HG03457 (cell line): ENCODE measurements at regions not wholly inside any gene's neighbourhood (a gene's known extent, or its start where the extent isn't known, plus 50 kb on each side); places are given as distances from the start of the nearest gene placed in this dataset.

Experiments
- ATAC-seq: cut with Tn5 transposase; IDR thresholded peaks from one replicate; pipeline ENCODE4 v1.9.1; 2021; ENCODE audit warnings: moderate number of reproducible peaks; ENCODE audit not compliant: unreplicated experiment

- no peak for ATAC-seq
Measured at GRCh38 chr3:5531039-5531438, 343.5 kb downstream of the EDEM1 start.

GRCh38 chr3:5531741-5532290, 344.3 kb downstream of the EDEM1 start:
- no peak for ATAC-seq

DNA sequence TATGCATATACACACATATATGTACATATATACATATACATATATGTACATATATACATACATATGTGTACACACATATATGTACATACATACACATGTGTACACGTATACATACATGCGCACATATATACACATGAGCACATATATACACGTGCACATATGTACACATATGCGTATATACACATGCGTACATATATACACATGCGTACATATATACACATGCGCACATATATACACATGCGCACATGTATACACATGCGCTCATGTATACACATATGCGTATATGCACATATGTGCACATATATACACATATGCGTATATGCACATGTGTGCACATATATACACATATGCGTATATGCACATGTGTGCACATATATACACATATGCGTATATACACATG, 353.0 kb downstream of the EDEM1 start:
- ATAC-seq, result no peak

- no peak for ATAC-seq
Measured at GRCh38 chr3:5542472-5542871, 355.0 kb downstream of the EDEM1 start.

DNA sequence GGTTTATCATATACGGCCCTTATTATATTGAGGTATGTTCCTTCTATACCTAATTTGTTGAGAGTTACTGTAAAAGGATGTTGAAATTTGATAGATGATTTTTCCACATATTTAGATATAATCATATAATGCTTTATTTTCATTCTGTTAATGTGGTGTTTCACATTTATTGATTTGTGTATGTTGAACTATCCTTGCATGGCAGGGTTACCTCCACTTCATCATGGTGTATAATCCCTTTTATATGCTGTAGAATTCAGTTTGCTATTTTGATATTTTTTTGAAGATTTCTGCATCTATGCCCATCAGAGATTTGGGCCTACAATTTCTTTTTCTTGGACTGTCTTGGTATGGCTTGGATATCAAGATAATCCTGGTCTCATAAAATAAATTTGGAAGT, 355.5 kb downstream of the EDEM1 start:
- ATAC-seq, result no peak

GRCh38 chr3:5545719-5546118, 358.2 kb downstream of the EDEM1 start:
- no peak for ATAC-seq

- ATAC-seq, result no peak
Measured at GRCh38 chr3:5553203-5553602, 365.7 kb downstream of the EDEM1 start.

GRCh38 chr3:5554245-5554747, 366.8 kb downstream of the EDEM1 start:
- no peak for ATAC-seq

DNA sequence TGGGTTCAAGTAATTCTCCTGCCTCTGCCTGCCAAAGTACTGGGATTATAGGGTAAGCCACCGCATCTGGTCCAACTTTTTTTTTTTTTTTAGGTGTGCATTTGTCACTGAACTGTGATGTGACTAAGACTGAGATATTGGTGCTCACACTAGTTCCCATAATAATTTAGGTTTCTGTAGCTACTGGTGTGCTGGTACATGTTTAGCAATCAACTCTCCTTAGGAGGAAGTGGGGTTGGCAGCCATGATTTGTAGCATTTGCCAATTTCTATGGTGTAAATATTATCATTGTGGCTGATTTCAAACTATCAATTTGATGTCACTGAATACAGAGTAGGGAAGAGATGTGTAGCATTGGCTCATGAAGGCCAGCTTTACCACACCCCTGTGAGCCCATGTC, 372.7 kb downstream of the EDEM1 start:
- no peak for ATAC-seq

DNA sequence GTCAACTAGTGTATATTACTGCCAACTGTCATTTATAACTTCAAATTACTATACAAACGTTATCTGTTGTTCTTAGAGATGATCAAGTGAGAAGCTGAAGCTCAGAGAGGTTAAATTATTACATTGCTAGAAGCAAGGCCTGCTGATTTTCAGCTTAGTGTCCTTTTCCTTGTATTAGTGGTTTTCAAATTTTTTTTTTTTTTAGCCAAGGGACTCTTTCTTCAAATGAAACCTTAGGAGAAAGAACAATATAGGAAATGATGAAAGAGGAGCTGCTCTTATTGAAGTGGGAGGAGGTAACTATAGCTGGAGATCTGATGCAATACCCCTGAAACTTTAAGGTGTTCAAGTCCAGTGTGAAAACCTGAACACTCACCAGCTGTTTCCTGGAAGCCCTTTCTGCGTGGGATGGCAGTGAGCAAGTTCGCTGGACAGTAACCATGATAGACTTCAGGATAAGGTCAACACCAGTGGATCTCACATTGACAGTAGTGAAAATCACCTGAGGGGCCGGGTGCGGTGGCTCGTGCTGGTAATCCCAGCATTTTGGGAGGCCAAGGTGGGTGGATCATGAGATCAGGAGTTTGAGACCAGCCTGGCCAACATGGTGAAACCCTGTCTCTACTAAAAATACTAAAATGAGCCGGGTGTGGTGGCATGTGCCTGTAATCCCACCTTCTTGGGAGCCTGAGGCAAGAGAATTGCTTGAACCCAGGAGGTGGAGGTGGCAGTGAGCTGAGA, 376.2 kb downstream of the EDEM1 start:
- ATAC-seq, result no peak

DNA sequence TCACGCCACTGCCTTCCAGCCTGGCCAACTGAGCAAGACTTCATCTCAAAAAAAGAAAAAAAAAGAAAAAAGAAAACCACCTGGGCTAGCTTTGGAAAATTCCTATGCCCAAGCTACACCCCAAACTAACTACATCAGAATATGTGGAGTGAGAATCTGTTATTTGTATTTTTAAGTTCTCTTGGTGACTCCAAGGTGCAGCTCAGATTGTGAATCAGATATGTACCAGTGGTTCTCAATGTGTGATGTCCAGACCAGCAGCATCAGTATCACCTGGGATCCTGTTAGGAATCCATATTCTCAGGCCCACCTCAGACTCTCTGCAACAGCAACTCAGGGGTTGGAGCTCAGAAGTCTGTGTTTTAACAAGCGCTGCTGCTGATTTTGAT, 376.8 kb downstream of the EDEM1 start:
- no peak for ATAC-seq

DNA sequence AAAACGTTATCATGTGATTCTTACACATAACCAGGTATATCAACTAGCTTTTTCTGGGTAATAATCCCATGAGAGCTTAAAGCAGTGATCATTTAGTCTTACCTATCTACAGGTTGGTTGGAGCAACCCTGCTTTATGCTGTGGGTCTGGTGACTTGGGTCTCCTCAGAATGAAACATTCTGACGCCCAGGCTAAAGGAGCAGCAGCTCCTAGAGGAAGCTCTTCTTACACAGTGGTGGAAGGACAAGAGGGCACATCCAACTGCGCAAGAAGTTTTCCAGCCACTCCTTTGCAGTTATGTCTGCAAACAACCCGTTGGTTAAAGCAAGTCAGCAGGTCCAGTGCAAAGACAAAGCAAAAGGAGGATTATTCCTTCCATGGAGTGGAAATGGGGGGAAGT, 377.5 kb downstream of the EDEM1 start:
- ATAC-seq, result no peak

DNA sequence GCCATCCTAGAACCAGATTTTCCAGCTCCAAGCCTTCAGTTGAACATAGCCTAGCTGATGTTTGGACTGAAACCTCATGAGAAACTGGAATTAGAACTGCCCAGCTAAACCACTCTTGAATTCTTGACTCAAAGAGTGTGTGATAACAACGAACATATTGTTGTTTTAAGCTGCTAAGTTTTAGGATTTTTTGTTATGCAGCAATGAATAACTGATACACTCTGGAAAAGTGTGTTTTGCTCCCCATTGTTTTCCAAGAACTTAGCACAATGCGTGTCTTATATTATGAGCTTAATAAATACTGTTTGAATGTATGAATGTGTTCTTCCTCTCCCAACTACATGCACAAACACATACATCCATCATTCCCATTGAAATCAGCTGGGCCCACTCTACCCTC, 379.6 kb downstream of the EDEM1 start:
- ATAC-seq, result no peak

DNA sequence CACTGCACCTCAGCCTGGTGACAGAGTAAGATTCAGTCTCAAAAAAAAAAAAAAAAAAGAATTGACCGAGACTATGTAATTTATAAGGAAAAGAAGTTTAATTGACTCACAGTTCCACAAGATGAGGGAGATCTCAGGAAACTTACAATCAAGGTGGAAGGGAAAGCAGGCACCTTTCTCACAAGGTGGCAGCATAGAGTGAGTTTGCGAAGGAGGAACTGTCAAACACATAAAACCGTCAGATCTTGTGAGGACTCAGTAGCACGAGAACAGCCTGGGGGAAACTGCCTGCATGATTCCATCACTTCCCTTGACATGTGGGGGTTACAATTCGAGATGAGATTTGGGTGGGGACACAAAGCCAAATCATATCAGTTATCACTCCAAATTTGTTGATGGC, 380.9 kb downstream of the EDEM1 start:
- ATAC-seq, result no peak

GRCh38 chr3:5569152-5569551, 381.6 kb downstream of the EDEM1 start:
- no peak for ATAC-seq

DNA sequence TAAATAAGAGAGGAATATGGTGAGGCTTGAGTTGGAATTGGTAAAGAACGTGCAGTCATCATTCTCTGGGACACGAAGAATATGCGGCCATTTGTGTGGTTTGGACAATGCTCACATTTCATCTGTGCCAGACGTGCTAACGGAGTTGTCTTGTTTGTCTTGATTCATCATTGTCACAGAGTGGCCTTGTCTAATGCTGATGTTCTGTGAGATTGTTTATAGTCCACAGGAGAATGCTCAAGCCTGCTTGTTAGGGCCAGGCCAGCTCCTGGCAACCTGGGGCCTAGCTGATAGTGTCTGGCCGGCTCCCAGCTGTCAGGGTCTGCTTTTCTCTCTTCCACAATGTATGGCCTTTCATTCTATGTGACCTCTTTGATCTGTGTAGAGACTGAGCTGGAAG, 384.7 kb downstream of the EDEM1 start:
- no peak for ATAC-seq

DNA sequence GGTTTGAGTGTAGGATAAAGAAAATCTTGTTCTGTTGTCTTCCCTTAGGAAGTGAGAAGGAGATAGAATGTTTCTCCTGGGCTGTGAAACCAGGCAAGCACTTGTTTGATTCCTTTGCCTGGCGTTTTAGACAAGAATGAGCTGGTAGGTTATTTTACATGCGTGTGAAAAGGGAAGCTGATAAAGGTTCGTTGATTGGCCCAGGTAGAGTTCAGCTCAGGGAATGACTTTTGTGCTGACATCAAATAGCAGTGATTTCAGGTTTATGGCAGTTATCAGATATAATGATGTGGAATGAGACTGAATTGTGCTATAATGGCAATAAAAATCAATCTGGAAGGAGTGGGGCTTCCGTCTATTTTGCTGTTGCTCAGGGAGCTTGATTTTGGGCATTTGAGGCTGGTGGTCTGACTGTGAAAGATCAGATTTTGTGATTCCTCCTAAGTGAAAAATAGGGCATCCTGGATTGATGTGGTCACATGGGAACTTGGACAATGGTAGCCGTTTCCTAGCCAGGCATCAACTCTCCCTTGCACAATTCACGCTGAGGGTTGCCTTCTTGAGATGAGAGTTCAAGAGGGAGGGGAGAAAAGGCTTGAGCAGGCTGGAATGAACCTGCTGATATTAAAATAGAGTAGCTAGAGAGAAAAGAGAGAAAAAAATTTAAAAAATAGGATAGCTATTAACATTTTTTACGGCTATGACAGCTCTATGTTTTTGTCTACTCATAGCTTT, 388.9 kb downstream of the EDEM1 start:
- ATAC-seq, result no peak

DNA sequence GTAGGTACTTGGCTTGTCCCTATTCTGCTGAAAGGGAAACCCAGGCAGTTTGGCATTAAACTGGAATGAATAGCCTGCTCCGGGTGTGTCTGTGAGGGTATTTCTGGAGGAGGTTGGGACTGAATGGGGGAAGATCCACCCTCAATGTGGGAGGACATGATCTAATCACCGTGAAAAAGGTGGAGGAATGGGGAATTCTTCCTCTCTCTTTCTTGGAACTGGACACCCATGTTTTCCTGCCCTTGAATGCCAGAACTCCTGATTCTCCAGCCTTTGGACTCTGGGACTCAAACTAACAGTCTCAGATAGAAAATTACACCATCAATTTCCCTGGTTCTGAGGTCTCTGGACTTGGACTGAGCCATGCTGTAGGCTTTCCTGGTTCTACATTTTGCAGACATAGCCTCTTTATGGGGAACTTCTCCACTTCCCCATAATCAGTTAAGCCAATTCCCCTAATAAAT, 391.7 kb downstream of the EDEM1 start:
- ATAC-seq, result no peak

GRCh38 chr3:5579946-5580345, 392.4 kb downstream of the EDEM1 start:
- no peak for ATAC-seq

DNA sequence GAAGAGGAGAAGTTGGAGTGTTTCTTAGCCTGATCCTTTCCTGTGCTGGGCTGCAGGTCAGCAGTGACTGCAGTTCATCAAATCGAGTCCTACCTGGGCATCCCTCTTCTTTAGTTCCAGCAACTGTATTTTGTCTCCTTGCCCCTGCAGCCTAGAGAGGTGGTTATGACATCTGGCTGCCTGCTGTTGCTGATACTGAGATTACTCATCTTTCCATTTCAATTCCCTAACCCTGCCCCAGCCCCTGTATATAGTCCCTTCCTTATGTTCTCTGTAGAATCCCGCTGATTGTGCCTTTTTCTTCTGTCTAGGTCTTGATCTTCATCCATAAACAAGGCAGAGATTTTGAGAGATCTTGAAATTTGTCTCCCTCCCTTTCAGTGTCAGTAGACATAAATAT, 393.3 kb downstream of the EDEM1 start:
- no peak for ATAC-seq

DNA sequence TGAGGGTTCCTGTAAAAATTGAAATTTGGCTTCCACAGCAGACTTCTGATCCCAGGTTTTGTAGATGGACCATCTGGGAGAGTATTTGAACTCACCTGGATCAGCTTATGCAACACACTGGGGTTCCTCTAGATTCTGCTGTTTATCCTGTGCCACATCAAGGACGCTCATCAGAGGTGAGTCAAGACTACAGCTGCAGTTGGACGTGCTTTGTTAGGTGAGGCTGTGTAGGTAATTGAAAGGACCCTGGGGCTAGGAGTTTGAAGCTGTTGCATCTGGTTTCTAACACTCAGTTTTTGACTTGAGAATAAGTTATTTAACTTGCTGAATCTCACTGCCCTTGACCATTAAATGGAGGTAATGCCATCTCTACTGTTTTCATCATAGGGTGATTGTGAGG, 394.2 kb downstream of the EDEM1 start:
- ATAC-seq, result no peak

DNA sequence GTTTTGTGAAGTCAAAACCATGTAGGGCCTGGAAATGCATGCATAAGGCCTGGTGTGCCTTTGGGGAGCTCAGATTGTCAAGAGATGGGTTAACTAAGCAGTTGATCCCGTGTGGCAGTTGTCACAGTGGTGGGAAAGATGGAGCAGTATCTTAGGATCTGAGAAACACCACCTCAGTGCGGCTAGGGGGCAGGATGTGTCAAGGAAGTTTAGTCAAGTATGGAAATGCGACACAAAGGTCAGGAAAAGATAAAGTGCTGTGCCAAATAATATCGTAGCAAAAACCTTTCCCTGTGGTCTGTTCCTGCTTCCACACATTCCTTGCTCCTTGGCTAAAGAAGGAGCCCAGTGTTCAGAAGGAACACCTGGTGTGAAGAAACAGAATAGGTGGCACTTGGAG, 396.4 kb downstream of the EDEM1 start:
- no peak for ATAC-seq
